HepG2 (cell line): ENCODE measurements at regions not wholly inside any gene's neighbourhood (a gene's known extent, or its start where the extent isn't known, plus 50 kb on each side); places are given as distances from the start of the nearest gene placed in this dataset.

Experiments used
- ATAC-seq: fragments of 200-7000 bp; cut with Tn5 transposase; 3 replicates; pipeline ENCODE4 v1.9.1; 2020; ENCODE audit warnings: mild to moderate bottlenecking, moderate library complexity
- BruUV-seq: library from RNA; stranded (reverse); fragments of 400-500 nt; replicated peaks from 2 replicates; lab custom pipeline; 2021; lab: Mats Ljungman, UMichigan
- CTCF ChIA-PET: fragments of 300-600 bp; formaldehyde crosslinking; extraction: SDS; loops from one replicate; lab custom pipeline; 2021; ENCODE audit warnings: low total read pairs, inconsistent platforms, low intra/inter-chr PET ratio; lab: Yijun Ruan, JAX
- POLR2A ChIA-PET: fragments of 350-600 bp; sonication (Branson Sonifier 250); formaldehyde crosslinking; loops from one replicate; lab custom pipeline; 2020; ENCODE audit warnings: antibody characterized with exemption, inconsistent platforms; lab: Yijun Ruan, JAX
- DNase-seq: peaks from one replicate; pipeline ENCODE4 v3.0.0-alpha.2; 2015; ENCODE audit warnings: low spot score
- FAIRE-seq: peaks from 3 replicates; lab custom pipeline; 2011; peaks lifted over from hg19 to GRCh38; lab: Jason Lieb, UNC
- H2AFZ ChIP-seq: one replicate; pipeline ENCODE4 v1.6.1; 2011; ENCODE audit warnings: low read length, inconsistent platforms
- H3K27ac ChIP-seq: fragments of 300-600 bp; 3 replicates; pipeline ENCODE4 v1.8.0; 2011; ENCODE audit warnings: mixed run types, mild to moderate bottlenecking, mixed read lengths, low read length, inconsistent platforms; ENCODE audit not compliant: insufficient read depth; ENCODE audit errors: extremely low read length
- H3K27me3 ChIP-seq, 2 experiments: fragments of 200-600 bp in 1 of 2; 2 replicates in 1 of 2; 3 replicates in 1 of 2; pipeline versions ENCODE4 v1.6.0 to v1.8.0; 2011; ENCODE audit warnings: low read length in 2 of 2, mild to moderate bottlenecking in 2 of 2, moderate library complexity in 2 of 2, inconsistent platforms in 1 of 2; ENCODE audit not compliant: insufficient read depth in 2 of 2, control insufficient read depth in 1 of 2
- H3K36me3 ChIP-seq, 2 experiments: fragments of 200-600 bp in 1 of 2; replicated peaks in 1 of 2; 2 replicates in 1 of 2; 3 replicates in 1 of 2; pipeline versions ENCODE4 v1.5.1 to v1.8.0; 2011; ENCODE audit warnings: low read length in 2 of 2, inconsistent platforms in 1 of 2; ENCODE audit not compliant: insufficient read depth in 2 of 2, control insufficient read depth in 1 of 2
- H3K4me1 ChIP-seq: 2 replicates; pipeline ENCODE4 v1.5.1; 2012; ENCODE audit warnings: low read length, inconsistent platforms; ENCODE audit not compliant: insufficient read depth
- H3K4me2 ChIP-seq: 2 replicates; pipeline ENCODE4 v1.6.0; 2011; ENCODE audit warnings: low read depth, low read length, inconsistent platforms
- H3K4me3 ChIP-seq, 3 experiments: fragments of 200-600 bp in 1 of 3; sonication (generic), shearing (Covaris generic) in 1 of 3; replicated peaks in 1 of 3; 2 replicates each; pipeline ENCODE4 v1.5.1; 2011 to 2016; ENCODE audit warnings: low read length in 3 of 3, inconsistent platforms in 2 of 3, low read depth in 2 of 3, mild to moderate bottlenecking in 2 of 3, control low read depth in 1 of 3, mixed read lengths in 1 of 3; ENCODE audit not compliant: insufficient read depth in 1 of 3
- H3K79me2 ChIP-seq: one replicate; pipeline ENCODE4 v1.6.1; 2011; ENCODE audit warnings: low read length, inconsistent platforms; ENCODE audit not compliant: insufficient read depth
- H3K9ac ChIP-seq: 2 replicates; pipeline ENCODE4 v1.6.0; 2011; ENCODE audit warnings: mild to moderate bottlenecking, low read depth, low read length, inconsistent platforms; ENCODE audit not compliant: insufficient read depth
- H3K9me3 ChIP-seq: 2 replicates; pipeline ENCODE4 v1.5.1; 2012; ENCODE audit warnings: mild to moderate bottlenecking, low read length
- H4K20me1 ChIP-seq: 2 replicates; pipeline ENCODE4 v1.6.0; 2011; ENCODE audit warnings: inconsistent platforms, mild to moderate bottlenecking, low read length, moderate library complexity; ENCODE audit not compliant: insufficient read depth
- HOXA3 ChIP-seq: sonication (generic); formaldehyde crosslinking; IDR thresholded peaks from 2 replicates; pipeline ENCODE4 v1.5.0; 2020; ENCODE audit warnings: missing genetic modification reagents
- IKZF1 ChIP-seq: fragments of 450-650 bp; IDR thresholded peaks from 2 replicates; pipeline ENCODE4 v1.7.1; 2016
- KDM3A ChIP-seq: IDR thresholded peaks from 2 replicates; pipeline ENCODE4 v1.6.1; 2018; ENCODE audit warnings: low read depth, missing compliant biosample characterization
- SOX6 ChIP-seq, 2 experiments: fragments of 450-650 bp in 1 of 2; sonication (generic) in 1 of 2; formaldehyde crosslinking in 1 of 2; IDR thresholded peaks; 2 replicates each; pipeline versions ENCODE4 v1.4.0 to v1.6.1; 2017 to 2020; ENCODE audit warnings: antibody characterized with exemption in 1 of 2, mild to moderate bottlenecking in 1 of 2, missing genetic modification reagents in 1 of 2
- TGIF2 ChIP-seq: IDR thresholded peaks from 2 replicates; pipeline ENCODE4 v1.6.1; 2016; ENCODE audit warnings: control low read depth, missing compliant biosample characterization
- TRIM24 ChIP-seq: sonication (generic); formaldehyde crosslinking; IDR thresholded peaks from 2 replicates; pipeline ENCODE4 v1.8.0; 2022; ENCODE audit warnings: mild to moderate bottlenecking, missing genetic modification reagents
- ZBTB38 ChIP-seq: sonication (generic); formaldehyde crosslinking; IDR thresholded peaks from 2 replicates; pipeline ENCODE4 v1.5.1; 2020; ENCODE audit warnings: mild to moderate bottlenecking, missing genetic modification reagents
- ZNF136 ChIP-seq: sonication (generic); formaldehyde crosslinking; IDR thresholded peaks from 2 replicates; pipeline ENCODE4 v1.8.1; 2022; ENCODE audit warnings: low read depth, mild to moderate bottlenecking, moderate library complexity, missing genetic modification reagents
- ZNF484 ChIP-seq: sonication (generic); formaldehyde crosslinking; IDR thresholded peaks from 2 replicates; pipeline ENCODE4 v1.5.1; 2020; ENCODE audit warnings: mild to moderate bottlenecking, low read depth, missing genetic modification reagents, borderline replicate concordance
- ZNF569 ChIP-seq: sonication (generic); formaldehyde crosslinking; IDR thresholded peaks from 2 replicates; pipeline ENCODE4 v1.5.0; 2020; ENCODE audit warnings: mild to moderate bottlenecking, missing genetic modification reagents, moderate library complexity, borderline replicate concordance
- ZNF614 ChIP-seq: IDR thresholded peaks from 2 replicates; pipeline ENCODE4 v1.6.1; 2018; ENCODE audit warnings: missing biosample characterization, missing genetic modification reagents, inconsistent platforms, borderline replicate concordance
- ZNF780A ChIP-seq: sonication (generic); formaldehyde crosslinking; IDR thresholded peaks from 2 replicates; pipeline ENCODE4 v1.8.0; 2022; ENCODE audit warnings: mild to moderate bottlenecking, missing genetic modification reagents, moderate library complexity
- WGBS: methylation state at CpG from one replicate; pipeline ENCODE4 v1.1.6; 2017; ENCODE audit warnings: low lambda C conversion rate; 5-methylcytosine and 5-hydroxymethylcytosine counted together
- in situ Hi-C: cut with HindIII; loops from 2 replicates; pipeline ENCODE4 v1.10.0; 2017; ENCODE audit warnings: low pct_unique_long_range_greater_than_20kb; ENCODE audit not compliant: extremely low pct_ligation_motif_present
- intact Hi-C: fragments of 100-400 bp; cut with micrococcal nuclease; formaldehyde crosslinking; loops from one replicate; pipeline ENCODE4 v1.10.0; 2022; ENCODE audit not compliant: unreplicated experiment
- TF ChIP-seq, protein P1 (sequence below): sonication (generic); formaldehyde crosslinking; IDR thresholded peaks from 2 replicates; pipeline ENCODE4 v1.5.0; 2020; ENCODE audit warnings: mild to moderate bottlenecking, missing genetic modification reagents, moderate library complexity
- TF ChIP-seq, protein P2 (sequence below): sonication (generic); formaldehyde crosslinking; IDR thresholded peaks from 2 replicates; pipeline ENCODE4 v1.5.1; 2020; ENCODE audit warnings: mild to moderate bottlenecking, missing genetic modification reagents, borderline replicate concordance
- TF ChIP-seq, protein P3 (sequence below): fragments of 450-650 bp; IDR thresholded peaks from 2 replicates; pipeline ENCODE4 v1.6.1; 2017; ENCODE audit warnings: mild to moderate bottlenecking

DNA sequence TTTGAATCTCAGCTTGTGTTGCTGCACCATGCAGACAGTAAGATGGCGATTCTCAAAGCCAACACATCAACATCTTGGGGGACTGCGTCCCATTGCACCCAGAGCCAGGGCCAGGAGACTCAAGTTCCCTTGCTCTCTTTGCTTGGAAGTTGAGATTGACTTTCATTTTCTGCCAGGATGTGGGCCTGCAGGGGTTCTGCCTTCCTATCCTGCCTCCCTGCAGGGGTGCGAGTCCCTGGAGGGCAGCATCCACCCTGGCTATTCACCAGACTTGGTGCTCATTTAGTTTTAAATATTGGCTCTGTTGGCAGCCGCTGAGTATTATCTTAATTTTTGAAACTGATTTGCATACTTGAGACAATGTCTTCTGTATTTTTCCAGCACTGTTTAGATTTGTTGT, 451.5 kb downstream of the GLRX3 start:
- intact Hi-C loops (no loop called here), in situ Hi-C loops (no loop called here)
- Histone ChIP-seq H2AFZ (no peak overlapping the region), H4K20me1 (no peaks in the 10 kb centered on the region), H3K4me1 (no peaks in the 10 kb centered on the region), H3K4me3 (no peak overlapping the region), H3K9ac (no peak overlapping the region), H3K36me3 (no peaks in the 10 kb centered on the region), H3K9me3 (no peaks in the 10 kb centered on the region), H3K4me2 (no peak overlapping the region), H3K79me2 (no peaks in the 10 kb centered on the region), H3K27me3 (no peaks in the 10 kb centered on the region), H3K27ac (no peak overlapping the region)
- no TSS peak for BruUV-seq
- POLR2A ChIA-PET, result no interaction called here
- FAIRE-seq, result no peak
- ATAC-seq, result no peak
- DNase-seq, result no peak
- WGBS, result 4% methylated on average over 4 of the region's 4 CpGs
- TF ChIP-seq, protein P1, sequence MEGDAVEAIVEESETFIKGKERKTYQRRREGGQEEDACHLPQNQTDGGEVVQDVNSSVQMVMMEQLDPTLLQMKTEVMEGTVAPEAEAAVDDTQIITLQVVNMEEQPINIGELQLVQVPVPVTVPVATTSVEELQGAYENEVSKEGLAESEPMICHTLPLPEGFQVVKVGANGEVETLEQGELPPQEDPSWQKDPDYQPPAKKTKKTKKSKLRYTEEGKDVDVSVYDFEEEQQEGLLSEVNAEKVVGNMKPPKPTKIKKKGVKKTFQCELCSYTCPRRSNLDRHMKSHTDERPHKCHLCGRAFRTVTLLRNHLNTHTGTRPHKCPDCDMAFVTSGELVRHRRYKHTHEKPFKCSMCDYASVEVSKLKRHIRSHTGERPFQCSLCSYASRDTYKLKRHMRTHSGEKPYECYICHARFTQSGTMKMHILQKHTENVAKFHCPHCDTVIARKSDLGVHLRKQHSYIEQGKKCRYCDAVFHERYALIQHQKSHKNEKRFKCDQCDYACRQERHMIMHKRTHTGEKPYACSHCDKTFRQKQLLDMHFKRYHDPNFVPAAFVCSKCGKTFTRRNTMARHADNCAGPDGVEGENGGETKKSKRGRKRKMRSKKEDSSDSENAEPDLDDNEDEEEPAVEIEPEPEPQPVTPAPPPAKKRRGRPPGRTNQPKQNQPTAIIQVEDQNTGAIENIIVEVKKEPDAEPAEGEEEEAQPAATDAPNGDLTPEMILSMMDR, result no peak
- TF ChIP-seq ZNF484 (no peak), TGIF2 (no peak), ZNF136 (CRISPR knock-in tag) (no peak), HOXA3 (CRISPR knock-in tag) (no peak), TRIM24 (CRISPR knock-in tag) (no peak), SOX6 (IDR thresholded peaks at IDR 0.05) (no peak), SOX6 (CRISPR knock-in tag; IDR thresholded peaks at IDR 0.05) (no peak), IKZF1 (no peak), ZBTB38 (CRISPR knock-in tag) (no peak), ZNF780A (no peak), ZNF614 (no peak), KDM3A (CRISPR knock-in tag) (no peak), ZNF569 (CRISPR knock-in tag) (no peak)
- TF ChIP-seq, protein P2, sequence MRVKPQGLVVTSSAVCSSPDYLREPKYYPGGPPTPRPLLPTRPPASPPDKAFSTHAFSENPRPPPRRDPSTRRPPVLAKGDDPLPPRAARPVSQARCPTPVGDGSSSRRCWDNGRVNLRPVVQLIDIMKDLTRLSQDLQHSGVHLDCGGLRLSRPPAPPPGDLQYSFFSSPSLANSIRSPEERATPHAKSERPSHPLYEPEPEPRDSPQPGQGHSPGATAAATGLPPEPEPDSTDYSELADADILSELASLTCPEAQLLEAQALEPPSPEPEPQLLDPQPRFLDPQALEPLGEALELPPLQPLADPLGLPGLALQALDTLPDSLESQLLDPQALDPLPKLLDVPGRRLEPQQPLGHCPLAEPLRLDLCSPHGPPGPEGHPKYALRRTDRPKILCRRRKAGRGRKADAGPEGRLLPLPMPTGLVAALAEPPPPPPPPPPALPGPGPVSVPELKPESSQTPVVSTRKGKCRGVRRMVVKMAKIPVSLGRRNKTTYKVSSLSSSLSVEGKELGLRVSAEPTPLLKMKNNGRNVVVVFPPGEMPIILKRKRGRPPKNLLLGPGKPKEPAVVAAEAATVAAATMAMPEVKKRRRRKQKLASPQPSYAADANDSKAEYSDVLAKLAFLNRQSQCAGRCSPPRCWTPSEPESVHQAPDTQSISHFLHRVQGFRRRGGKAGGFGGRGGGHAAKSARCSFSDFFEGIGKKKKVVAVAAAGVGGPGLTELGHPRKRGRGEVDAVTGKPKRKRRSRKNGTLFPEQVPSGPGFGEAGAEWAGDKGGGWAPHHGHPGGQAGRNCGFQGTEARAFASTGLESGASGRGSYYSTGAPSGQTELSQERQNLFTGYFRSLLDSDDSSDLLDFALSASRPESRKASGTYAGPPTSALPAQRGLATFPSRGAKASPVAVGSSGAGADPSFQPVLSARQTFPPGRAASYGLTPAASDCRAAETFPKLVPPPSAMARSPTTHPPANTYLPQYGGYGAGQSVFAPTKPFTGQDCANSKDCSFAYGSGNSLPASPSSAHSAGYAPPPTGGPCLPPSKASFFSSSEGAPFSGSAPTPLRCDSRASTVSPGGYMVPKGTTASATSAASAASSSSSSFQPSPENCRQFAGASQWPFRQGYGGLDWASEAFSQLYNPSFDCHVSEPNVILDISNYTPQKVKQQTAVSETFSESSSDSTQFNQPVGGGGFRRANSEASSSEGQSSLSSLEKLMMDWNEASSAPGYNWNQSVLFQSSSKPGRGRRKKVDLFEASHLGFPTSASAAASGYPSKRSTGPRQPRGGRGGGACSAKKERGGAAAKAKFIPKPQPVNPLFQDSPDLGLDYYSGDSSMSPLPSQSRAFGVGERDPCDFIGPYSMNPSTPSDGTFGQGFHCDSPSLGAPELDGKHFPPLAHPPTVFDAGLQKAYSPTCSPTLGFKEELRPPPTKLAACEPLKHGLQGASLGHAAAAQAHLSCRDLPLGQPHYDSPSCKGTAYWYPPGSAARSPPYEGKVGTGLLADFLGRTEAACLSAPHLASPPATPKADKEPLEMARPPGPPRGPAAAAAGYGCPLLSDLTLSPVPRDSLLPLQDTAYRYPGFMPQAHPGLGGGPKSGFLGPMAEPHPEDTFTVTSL (CRISPR knock-in tag), result no peak
- TF ChIP-seq, protein P3, sequence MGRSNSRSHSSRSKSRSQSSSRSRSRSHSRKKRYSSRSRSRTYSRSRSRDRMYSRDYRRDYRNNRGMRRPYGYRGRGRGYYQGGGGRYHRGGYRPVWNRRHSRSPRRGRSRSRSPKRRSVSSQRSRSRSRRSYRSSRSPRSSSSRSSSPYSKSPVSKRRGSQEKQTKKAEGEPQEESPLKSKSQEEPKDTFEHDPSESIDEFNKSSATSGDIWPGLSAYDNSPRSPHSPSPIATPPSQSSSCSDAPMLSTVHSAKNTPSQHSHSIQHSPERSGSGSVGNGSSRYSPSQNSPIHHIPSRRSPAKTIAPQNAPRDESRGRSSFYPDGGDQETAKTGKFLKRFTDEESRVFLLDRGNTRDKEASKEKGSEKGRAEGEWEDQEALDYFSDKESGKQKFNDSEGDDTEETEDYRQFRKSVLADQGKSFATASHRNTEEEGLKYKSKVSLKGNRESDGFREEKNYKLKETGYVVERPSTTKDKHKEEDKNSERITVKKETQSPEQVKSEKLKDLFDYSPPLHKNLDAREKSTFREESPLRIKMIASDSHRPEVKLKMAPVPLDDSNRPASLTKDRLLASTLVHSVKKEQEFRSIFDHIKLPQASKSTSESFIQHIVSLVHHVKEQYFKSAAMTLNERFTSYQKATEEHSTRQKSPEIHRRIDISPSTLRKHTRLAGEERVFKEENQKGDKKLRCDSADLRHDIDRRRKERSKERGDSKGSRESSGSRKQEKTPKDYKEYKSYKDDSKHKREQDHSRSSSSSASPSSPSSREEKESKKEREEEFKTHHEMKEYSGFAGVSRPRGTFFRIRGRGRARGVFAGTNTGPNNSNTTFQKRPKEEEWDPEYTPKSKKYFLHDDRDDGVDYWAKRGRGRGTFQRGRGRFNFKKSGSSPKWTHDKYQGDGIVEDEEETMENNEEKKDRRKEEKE, result no peak
- CTCF ChIA-PET, result no interaction called here
